OCI-LY7 (cell line): ENCODE measurements at regions not wholly inside any gene's neighbourhood (a gene's known extent, or its start where the extent isn't known, plus 50 kb on each side); places are given as distances from the start of the nearest gene placed in this dataset.

Source experiments
- BruUV-seq: library from RNA; stranded (reverse); fragments of 400-500 nt; replicated peaks from 2 replicates; lab custom pipeline; 2021; lab: Mats Ljungman, UMichigan
- CTCF ChIA-PET: fragments of 300-600 bp; sonication (Branson Sonifier 250); formaldehyde crosslinking; loops from one replicate; lab custom pipeline; 2022; ENCODE audit warnings: antibody characterized with exemption; ENCODE audit not compliant: unreplicated experiment; lab: Charles Lee
- POLR2A ChIA-PET: fragments of 300-600 bp; sonication (Branson Sonifier 250); formaldehyde crosslinking; loops from one replicate; lab custom pipeline; 2022; ENCODE audit warnings: antibody characterized with exemption; lab: Charles Lee
- DNase-seq: peaks from one replicate; pipeline ENCODE4 v3.0.0-alpha.2; 2015; ENCODE audit warnings: low spot score
- H2AFZ ChIP-seq: fragments of 200-600 bp; sonication (generic), shearing (Covaris generic); 2 replicates; pipeline ENCODE4 v1.6.1; 2014; ENCODE audit warnings: mild to moderate bottlenecking, antibody characterized with exemption, low read length, moderate library complexity
- H3K27ac ChIP-seq: fragments of 200-600 bp; sonication (generic); 2 replicates; pipeline ENCODE4 v1.5.1; 2014; ENCODE audit warnings: mixed run types, low read depth, mild to moderate bottlenecking, moderate library complexity, low read length, inconsistent platforms; ENCODE audit not compliant: poor library complexity, severe bottlenecking
- H3K36me3 ChIP-seq: fragments of 200-600 bp; sonication (generic); 2 replicates; pipeline ENCODE4 v1.6.1; 2014; ENCODE audit warnings: mild to moderate bottlenecking, antibody characterized with exemption, low read length, moderate library complexity, mixed read lengths; ENCODE audit not compliant: insufficient read depth
- H3K4me1 ChIP-seq: fragments of 200-600 bp; sonication (generic); 2 replicates; pipeline ENCODE4 v1.5.1; 2014; ENCODE audit warnings: mild to moderate bottlenecking, low read length; ENCODE audit not compliant: insufficient read depth, poor library complexity, severe bottlenecking
- H3K4me2 ChIP-seq: fragments of 200-600 bp; sonication (generic); 2 replicates; pipeline ENCODE4 v1.6.1; 2014; ENCODE audit warnings: mild to moderate bottlenecking, low read length
- H3K4me3 ChIP-seq: fragments of 200-600 bp; sonication (generic); 2 replicates; pipeline ENCODE4 v1.5.1; 2014; ENCODE audit warnings: mild to moderate bottlenecking, low read depth, low read length; ENCODE audit not compliant: poor library complexity, severe bottlenecking
- H3K79me2 ChIP-seq: fragments of 200-600 bp; sonication (generic); 2 replicates; pipeline ENCODE4 v1.6.1; 2016; ENCODE audit warnings: low read depth, mild to moderate bottlenecking, low read length, moderate library complexity, mixed read lengths; ENCODE audit not compliant: insufficient read depth
- H3K9me2 ChIP-seq: fragments of 200-600 bp; sonication (generic); 2 replicates; pipeline ENCODE4 v1.6.1; 2016; ENCODE audit warnings: mild to moderate bottlenecking, low read length, mixed read lengths; ENCODE audit not compliant: insufficient read depth
- H3K9me3 ChIP-seq: fragments of 200-600 bp; sonication (generic); 2 replicates; pipeline ENCODE4 v1.6.1; 2014; ENCODE audit warnings: mild to moderate bottlenecking, mixed run types, low read length, mixed read lengths
- H4K20me1 ChIP-seq: fragments of 200-600 bp; sonication (generic); 2 replicates; pipeline ENCODE4 v1.6.1; 2014; ENCODE audit warnings: mild to moderate bottlenecking, antibody characterized with exemption, low read length, moderate library complexity, mixed read lengths; ENCODE audit not compliant: insufficient read depth
- EZH2phosphoT487 ChIP-seq: fragments of 200-600 bp; sonication (generic); IDR thresholded peaks from 2 replicates; pipeline ENCODE4 v1.6.1; 2018; ENCODE audit warnings: low read depth, borderline replicate concordance, mild to moderate bottlenecking, mixed run types, antibody characterized with exemption, low read length, moderate library complexity, mixed read lengths
- intact Hi-C: fragments of 100-400 bp; cut with micrococcal nuclease; formaldehyde crosslinking; loops from one replicate; pipeline ENCODE4 v1.10.0; 2022; ENCODE audit not compliant: unreplicated experiment
- TF ChIP-seq, protein P1 (sequence below): fragments of 200-600 bp; sonication (generic); conservative IDR thresholded peaks from 2 replicates; pipeline ENCODE4 v1.5.1; 2014; ENCODE audit warnings: mild to moderate bottlenecking, antibody characterized with exemption, low read length, moderate library complexity, mixed read lengths

DNA sequence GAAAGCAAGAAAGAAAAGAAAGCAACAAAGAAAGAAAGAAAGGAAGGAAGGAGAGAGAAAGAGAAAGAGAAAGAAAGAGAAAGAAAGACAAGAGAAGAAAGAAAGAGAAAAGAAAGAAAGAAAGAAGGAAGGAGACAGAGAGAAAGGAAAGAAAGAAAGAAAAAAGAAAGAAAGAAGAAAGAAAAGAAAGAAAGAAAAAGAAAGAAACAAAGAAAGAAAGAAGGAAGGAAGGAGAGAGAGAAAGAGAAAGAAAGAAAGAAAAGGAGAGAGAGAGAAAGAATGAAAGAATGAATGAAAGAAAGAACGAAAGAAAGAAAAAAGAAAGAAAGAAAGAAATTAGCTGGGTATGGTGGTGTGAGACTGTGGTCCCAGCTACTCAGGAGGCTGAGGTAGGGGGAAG, 400.1 kb upstream of the MDGA2 start:
- Histone ChIP-seq H3K4me1 (no peaks in the 10 kb centered on the region), H2AFZ (no peak overlapping the region), H4K20me1 (no peaks in the 10 kb centered on the region), H3K9me2 (no peaks in the 10 kb centered on the region), H3K36me3 (no peaks in the 10 kb centered on the region), H3K79me2 (no peaks in the 10 kb centered on the region), H3K9me3 (no peaks in the 10 kb centered on the region), H3K27ac (no peak overlapping the region), H3K4me3 (no peak overlapping the region), H3K4me2 (no peak overlapping the region)
- CTCF ChIA-PET = no interaction called here
- DNase-seq = no peak
- POLR2A ChIA-PET = interaction anchor here (0.6 kb wide), 1 partner anchor 26 kb away, joined by 3 read pairs; no protein-coding TSS in a partner anchor
- no TSS peak for BruUV-seq
- intact Hi-C loops = no loop called here
- no peak for TF ChIP-seq EZH2phosphoT487
- TF ChIP-seq, protein P1, sequence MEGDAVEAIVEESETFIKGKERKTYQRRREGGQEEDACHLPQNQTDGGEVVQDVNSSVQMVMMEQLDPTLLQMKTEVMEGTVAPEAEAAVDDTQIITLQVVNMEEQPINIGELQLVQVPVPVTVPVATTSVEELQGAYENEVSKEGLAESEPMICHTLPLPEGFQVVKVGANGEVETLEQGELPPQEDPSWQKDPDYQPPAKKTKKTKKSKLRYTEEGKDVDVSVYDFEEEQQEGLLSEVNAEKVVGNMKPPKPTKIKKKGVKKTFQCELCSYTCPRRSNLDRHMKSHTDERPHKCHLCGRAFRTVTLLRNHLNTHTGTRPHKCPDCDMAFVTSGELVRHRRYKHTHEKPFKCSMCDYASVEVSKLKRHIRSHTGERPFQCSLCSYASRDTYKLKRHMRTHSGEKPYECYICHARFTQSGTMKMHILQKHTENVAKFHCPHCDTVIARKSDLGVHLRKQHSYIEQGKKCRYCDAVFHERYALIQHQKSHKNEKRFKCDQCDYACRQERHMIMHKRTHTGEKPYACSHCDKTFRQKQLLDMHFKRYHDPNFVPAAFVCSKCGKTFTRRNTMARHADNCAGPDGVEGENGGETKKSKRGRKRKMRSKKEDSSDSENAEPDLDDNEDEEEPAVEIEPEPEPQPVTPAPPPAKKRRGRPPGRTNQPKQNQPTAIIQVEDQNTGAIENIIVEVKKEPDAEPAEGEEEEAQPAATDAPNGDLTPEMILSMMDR = no peak

DNA sequence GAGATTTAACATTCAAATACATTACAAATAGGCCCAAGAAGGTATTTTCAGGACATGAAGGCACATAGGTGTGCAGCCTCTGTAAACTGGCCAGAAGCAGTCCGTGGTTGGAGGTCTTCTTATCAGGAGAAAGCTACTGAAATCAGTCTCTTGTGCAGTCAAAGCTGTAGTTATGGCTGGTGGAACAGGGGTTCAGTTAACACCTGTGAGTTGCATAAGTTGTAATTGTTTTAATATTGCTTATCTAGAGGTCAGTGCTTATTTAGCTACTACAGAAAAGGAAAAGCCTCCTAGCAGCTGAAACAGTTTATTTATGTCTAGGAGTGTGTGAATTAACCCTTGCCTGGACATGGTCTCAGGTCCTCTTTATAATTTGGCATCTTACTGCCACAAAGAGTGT, 377.6 kb upstream of the MDGA2 start:
- intact Hi-C loops = no loop called here

DNA sequence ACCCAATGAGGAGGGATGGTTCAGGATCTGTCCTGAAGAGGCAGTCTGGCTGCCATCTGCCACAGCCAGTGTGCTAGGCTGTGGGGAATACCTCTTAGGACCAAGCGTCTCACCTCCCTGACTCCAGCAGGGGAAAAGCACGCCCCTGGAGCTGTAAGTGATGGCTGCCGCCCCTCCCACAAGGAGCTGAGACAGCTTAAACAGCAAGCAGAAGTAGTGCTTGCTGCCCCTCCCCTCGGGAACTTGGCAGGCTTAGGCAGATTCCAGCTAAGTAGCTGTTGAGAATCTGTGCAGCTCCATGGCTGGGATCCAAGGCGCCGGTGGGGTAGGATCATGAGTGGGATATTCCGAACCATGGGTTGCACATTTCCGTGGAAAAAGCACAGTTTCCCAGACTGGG, 360.4 kb upstream of the MDGA2 start:
- H3K4me1 ChIP-seq = no peaks in the 10 kb centered on the region
- intact Hi-C loops = no loop called here
- ChIA-PET POLR2A (no interaction called here), CTCF (no interaction called here)
- DNase-seq = no peak
- H2AFZ ChIP-seq = no peak overlapping the region
- no TSS peak for BruUV-seq
- no peaks in the 10 kb centered on the region for H3K9me3 ChIP-seq
- no peaks in the 10 kb centered on the region for H3K79me2 ChIP-seq
- TF ChIP-seq EZH2phosphoT487 = no peak
- TF ChIP-seq, protein P1 = no peak
- no peak overlapping the region for H3K4me2 ChIP-seq
- H3K27ac ChIP-seq = no peak overlapping the region
- H3K36me3 ChIP-seq = no peaks in the 10 kb centered on the region
- no peaks in the 10 kb centered on the region for H3K9me2 ChIP-seq
- no peaks in the 10 kb centered on the region for H4K20me1 ChIP-seq
- H3K4me3 ChIP-seq = no peak overlapping the region

More for the DNA sequence above, 377.6 kb upstream of the MDGA2 start:
- TF ChIP-seq EZH2phosphoT487 = no peak
- TF ChIP-seq, protein P1 = no peak
- POLR2A ChIA-PET = interaction anchor here (1.1 kb wide), 1 partner anchor 135 kb away, joined by 4 read pairs; no protein-coding TSS in a partner anchor
- Histone ChIP-seq H3K9me2 (no peaks in the 10 kb centered on the region), H3K4me3 (no peak overlapping the region), H4K20me1 (no peaks in the 10 kb centered on the region), H3K36me3 (no peaks in the 10 kb centered on the region), H3K9me3 (no peaks in the 10 kb centered on the region), H3K4me1 (no peaks in the 10 kb centered on the region), H3K79me2 (no peaks in the 10 kb centered on the region), H2AFZ (no peak overlapping the region), H3K27ac (no peak overlapping the region), H3K4me2 (no peak overlapping the region)
- BruUV-seq = no TSS peak
- CTCF ChIA-PET = no interaction called here
- DNase-seq = no peak
